NCI-H524 (cell line): ENCODE measurements at regions not wholly inside any gene's neighbourhood (a gene's known extent, or its start where the extent isn't known, plus 50 kb on each side); places are given as distances from the start of the nearest gene placed in this dataset.
A peak's percentile ranks its signal among the peaks of the same experiment; 100 is the strongest.
"Not testable (repeated sequence)": the region's sequence is repeated elsewhere in the genome, so short reads cannot be mapped to it uniquely, and the experiment has no call there.

Source experiments
- DNase-seq, 2 experiments: peaks; one replicate each; lab custom pipeline; 2025; lab: John Stamatoyannopoulos, UW

GRCh38 chr3:88954853-88955252 lies 152.6 kb upstream of the EPHA3 start:
- DNase-seq: no peak

GRCh38 chr3:88955274-88955673 lies 152.1 kb upstream of the EPHA3 start:
- no peak for DNase-seq

GRCh38 chr3:88957711-88958439 lies 149.5 kb upstream of the EPHA3 start:
- no peak for DNase-seq

GRCh38 chr3:88960019-88960418 lies 147.4 kb upstream of the EPHA3 start:
- DNase-seq: no peak

- no peak for DNase-seq
Measured at GRCh38 chr3:88963003-88963402, 144.4 kb upstream of the EPHA3 start.

GRCh38 chr3:88979760-88980159 lies 127.7 kb upstream of the EPHA3 start:
- no peak for DNase-seq

- DNase-seq: no peak
Measured at GRCh38 chr3:88983458-88983857, 124.0 kb upstream of the EPHA3 start.

GRCh38 chr3:88984256-88984655 lies 123.2 kb upstream of the EPHA3 start:
- DNase-seq: no peak

GRCh38 chr3:88984832-88985231 lies 122.6 kb upstream of the EPHA3 start:
- DNase-seq: peak in 1 of 2 experiments; percentile 30

GRCh38 chr3:88985491-88985890 lies 121.9 kb upstream of the EPHA3 start:
- DNase-seq: no peak

- no peak for DNase-seq
Measured at GRCh38 chr3:88986834-88987233, 120.6 kb upstream of the EPHA3 start.

GRCh38 chr3:88987776-88988175 lies 119.6 kb upstream of the EPHA3 start:
- no peak for DNase-seq

- DNase-seq: no peak
Measured at GRCh38 chr3:88988906-88989305, 118.5 kb upstream of the EPHA3 start.

- no peak for DNase-seq
Measured at GRCh38 chr3:88991496-88991895, 115.9 kb upstream of the EPHA3 start.

- no peak for DNase-seq
Measured at GRCh38 chr3:88996691-88997090, 110.7 kb upstream of the EPHA3 start.

GRCh38 chr3:88997260-88997659 lies 110.2 kb upstream of the EPHA3 start:
- no peak for DNase-seq

GRCh38 chr3:89000886-89001285 lies 106.5 kb upstream of the EPHA3 start:
- no peak for DNase-seq

GRCh38 chr3:89002191-89002590 lies 105.2 kb upstream of the EPHA3 start:
- DNase-seq: no peak

- no peak for DNase-seq
Measured at GRCh38 chr3:89013536-89013935, 93.9 kb upstream of the EPHA3 start.

GRCh38 chr3:89017531-89017930 lies 89.9 kb upstream of the EPHA3 start:
- no peak for DNase-seq

- no peak for DNase-seq
Measured at GRCh38 chr3:89025185-89025584, 82.2 kb upstream of the EPHA3 start.

- peak in 1 of 2 experiments; percentile 58 for DNase-seq
Measured at GRCh38 chr3:89032346-89033013, 74.9 kb upstream of the EPHA3 start.

- not testable (repeated sequence) for DNase-seq
Measured at GRCh38 chr3:89034723-89035122, 72.7 kb upstream of the EPHA3 start.

GRCh38 chr3:89038869-89039268 lies 68.6 kb upstream of the EPHA3 start:
- DNase-seq: no peak
